ENCODE measurements at regions not wholly inside any gene's neighbourhood (a gene's known extent, or its start where the extent isn't known, plus 50 kb on each side); places are given as distances from the start of the nearest gene placed in this dataset.

DNA sequence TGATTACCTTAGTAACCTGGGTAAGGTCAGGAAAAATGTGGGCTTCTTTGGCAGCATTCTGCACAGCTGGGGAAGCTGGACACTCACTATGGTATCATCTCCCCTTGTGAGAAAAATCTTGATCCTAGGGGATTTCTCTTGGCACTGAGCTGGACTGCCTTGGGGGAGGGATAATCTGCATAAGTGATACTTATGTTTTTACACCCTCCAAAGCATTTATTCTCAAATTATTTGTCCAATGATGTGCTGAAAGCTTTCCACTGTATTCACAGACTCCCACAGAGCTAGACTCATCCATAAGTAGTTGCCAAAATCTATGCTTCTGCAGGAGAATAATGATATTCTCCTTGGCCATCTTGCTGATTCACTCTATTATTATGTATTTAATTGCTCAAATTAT, 121.5 kb upstream of the CNR1 start:
- Histone ChIP-seq H3K36me3 (replicated peaks in 1 of 2; ENCODE audit: control extremely low read depth in 1 of 2, control insufficient read depth in 1 of 2, extremely low read depth in 1 of 2, insufficient read depth in 2 of 2, low read length in 1 of 2) (no peaks in the 10 kb centered on the region), H3K79me2 (ENCODE audit: control insufficient read depth, insufficient read depth, low read length) (no peaks in the 10 kb centered on the region), H3K4me1 (ENCODE audit: control insufficient read depth in 2 of 2, insufficient read depth in 2 of 2, low read length in 2 of 2) (peaks cover 3 to 4% of the 10 kb centered on the region in 2 donors), H3K27ac (ENCODE audit: low read length in 2 of 2) (no peak overlapping the region), H2AFZ (ENCODE audit: insufficient read depth, low read depth, low read length, poor library complexity, severe bottlenecking) (no peak overlapping the region), H3K4me3 (ENCODE audit: control extremely low read depth in 1 of 5, extremely low read depth in 1 of 5, insufficient read depth in 1 of 5, low read depth in 2 of 5, low read length in 4 of 5) (no peak overlapping the region), H3K9me3 (ENCODE audit: control extremely low read depth in 1 of 3, control insufficient read depth in 2 of 3, insufficient read depth in 1 of 3, low read length in 2 of 3) (peaks cover 3 to 25% (median 6%) of the 10 kb centered on the region in 3 donors), H3K9ac (ENCODE audit: low read length) (no peak overlapping the region), H3K27me3 (replicated peaks in 1 of 4; ENCODE audit: control extremely low read depth in 1 of 4, control insufficient read depth in 3 of 4, insufficient read depth in 4 of 4, low read length in 3 of 4) (no peaks in the 10 kb centered on the region), H3K4me2 (replicated peaks; ENCODE audit: low read depth, low read length, poor library complexity, severe bottlenecking) (no peak overlapping the region), H4K20me1 (ENCODE audit: control insufficient read depth, insufficient read depth, low read length, poor library complexity, severe bottlenecking) (no peaks in the 10 kb centered on the region)
- peaks cover 5% of the 10 kb centered on the region for H3K4me1 Mint-ChIP-seq
- no peak overlapping the region for H3K27ac Mint-ChIP-seq
- no peak for ATAC-seq (ENCODE audit: low read depth)
- intact Hi-C loops (cut with micrococcal nuclease): no loop called here
- CTCF ChIA-PET: no interaction called here
- no peak for DNase-seq
- POLR2A ChIA-PET: no interaction called here
- TF ChIP-seq EZH2 (IDR thresholded peaks at IDR 0.05; ENCODE audit: borderline replicate concordance, insufficient read depth, low read depth, low read length, poor library complexity, severe bottlenecking): no peak
- TF ChIP-seq, protein P1, sequence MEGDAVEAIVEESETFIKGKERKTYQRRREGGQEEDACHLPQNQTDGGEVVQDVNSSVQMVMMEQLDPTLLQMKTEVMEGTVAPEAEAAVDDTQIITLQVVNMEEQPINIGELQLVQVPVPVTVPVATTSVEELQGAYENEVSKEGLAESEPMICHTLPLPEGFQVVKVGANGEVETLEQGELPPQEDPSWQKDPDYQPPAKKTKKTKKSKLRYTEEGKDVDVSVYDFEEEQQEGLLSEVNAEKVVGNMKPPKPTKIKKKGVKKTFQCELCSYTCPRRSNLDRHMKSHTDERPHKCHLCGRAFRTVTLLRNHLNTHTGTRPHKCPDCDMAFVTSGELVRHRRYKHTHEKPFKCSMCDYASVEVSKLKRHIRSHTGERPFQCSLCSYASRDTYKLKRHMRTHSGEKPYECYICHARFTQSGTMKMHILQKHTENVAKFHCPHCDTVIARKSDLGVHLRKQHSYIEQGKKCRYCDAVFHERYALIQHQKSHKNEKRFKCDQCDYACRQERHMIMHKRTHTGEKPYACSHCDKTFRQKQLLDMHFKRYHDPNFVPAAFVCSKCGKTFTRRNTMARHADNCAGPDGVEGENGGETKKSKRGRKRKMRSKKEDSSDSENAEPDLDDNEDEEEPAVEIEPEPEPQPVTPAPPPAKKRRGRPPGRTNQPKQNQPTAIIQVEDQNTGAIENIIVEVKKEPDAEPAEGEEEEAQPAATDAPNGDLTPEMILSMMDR (IDR thresholded peaks at IDR 0.05): no peak
- H3K9me3 Mint-ChIP-seq (ENCODE audit: insufficient read depth): peaks cover 12% of the 10 kb centered on the region
- H3K27me3 Mint-ChIP-seq: peaks cover 20% of the 10 kb centered on the region
- H3K4me3 Mint-ChIP-seq: no peak overlapping the region

DNA sequence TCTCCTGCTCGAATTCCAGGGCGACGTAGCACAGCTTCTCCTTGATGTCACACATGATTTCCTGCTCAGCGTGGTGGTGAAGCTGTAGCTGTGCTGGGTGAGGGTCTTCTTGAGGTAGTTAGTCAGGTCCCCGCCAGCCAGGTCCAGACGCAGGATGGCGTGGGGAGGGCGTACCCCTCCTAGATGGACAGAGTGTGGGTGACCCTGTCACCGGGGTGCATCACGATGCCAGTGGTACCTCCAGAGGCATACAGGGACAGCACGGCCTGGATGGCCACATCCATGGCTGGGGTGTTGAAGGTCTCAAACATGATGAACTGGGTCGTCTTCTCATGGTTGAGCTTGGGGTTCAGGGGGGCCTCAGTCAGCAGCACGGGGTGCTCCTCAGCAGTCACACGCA, 110.2 kb upstream of the CNR1 start:
- ATAC-seq (ENCODE audit: low read depth) (no peak), DNase-seq (no peak)
- ChIA-PET CTCF (no interaction called here), POLR2A (no interaction called here)
- H3K9ac ChIP-seq (ENCODE audit: low read length): no peak overlapping the region
- WGBS (ENCODE audit: insufficient coverage): 90% methylated on average over 14 of the region's 14 CpGs
- H3K4me2 ChIP-seq (replicated peaks; ENCODE audit: low read depth, low read length, poor library complexity, severe bottlenecking): no peak overlapping the region
- H3K79me2 ChIP-seq (ENCODE audit: control insufficient read depth, insufficient read depth, low read length): no peaks in the 10 kb centered on the region
- H3K36me3 ChIP-seq (replicated peaks in 1 of 2; ENCODE audit: control extremely low read depth in 1 of 2, control insufficient read depth in 1 of 2, extremely low read depth in 1 of 2, insufficient read depth in 2 of 2, low read length in 1 of 2): no peaks in the 10 kb centered on the region
- peaks cover 0 to 10% (median 0%) of the 10 kb centered on the region in 3 donors for H3K9me3 ChIP-seq (ENCODE audit: control extremely low read depth in 1 of 3, control insufficient read depth in 2 of 3, insufficient read depth in 1 of 3, low read length in 2 of 3)
- TF ChIP-seq EZH2 (IDR thresholded peaks at IDR 0.05; ENCODE audit: borderline replicate concordance, insufficient read depth, low read depth, low read length, poor library complexity, severe bottlenecking): no peak
- TF ChIP-seq, protein P1 (IDR thresholded peaks at IDR 0.05): no peak
- H2AFZ ChIP-seq (ENCODE audit: insufficient read depth, low read depth, low read length, poor library complexity, severe bottlenecking): no peak overlapping the region
- no peaks in the 10 kb centered on the region for H3K4me1 Mint-ChIP-seq
- no peak overlapping the region for H3K4me3 Mint-ChIP-seq
- no peak overlapping the region for H3K27ac Mint-ChIP-seq
- H3K4me1 ChIP-seq (ENCODE audit: control insufficient read depth in 2 of 2, insufficient read depth in 2 of 2, low read length in 2 of 2): no peaks in the 10 kb centered on the region
- intact Hi-C loops (cut with micrococcal nuclease): no loop called here
- no peak overlapping the region for H3K4me3 ChIP-seq (ENCODE audit: control extremely low read depth in 1 of 5, extremely low read depth in 1 of 5, insufficient read depth in 1 of 5, low read depth in 2 of 5, low read length in 4 of 5)
- no peaks in the 10 kb centered on the region for H3K9me3 Mint-ChIP-seq (ENCODE audit: insufficient read depth)
- no peaks in the 10 kb centered on the region for H4K20me1 ChIP-seq (ENCODE audit: control insufficient read depth, insufficient read depth, low read length, poor library complexity, severe bottlenecking)
- no peak overlapping the region for H3K27ac ChIP-seq (ENCODE audit: low read length in 2 of 2)
- peaks cover 0 to 3% (median 0%) of the 10 kb centered on the region in 4 experiments for H3K27me3 ChIP-seq (replicated peaks in 1 of 4; ENCODE audit: control extremely low read depth in 1 of 4, control insufficient read depth in 3 of 4, insufficient read depth in 4 of 4, low read length in 3 of 4)
- H3K27me3 Mint-ChIP-seq: peaks cover 4% of the 10 kb centered on the region

Measured in B cell (primary cell).